ENCODE measurements at regions not wholly inside any gene's neighbourhood (a gene's known extent, or its start where the extent isn't known, plus 50 kb on each side); places are given as distances from the start of the nearest gene placed in this dataset.

- TF ChIP-seq TAF1 (IDR thresholded peaks at IDR 0.05; ENCODE audit: borderline replicate concordance, low read depth, low read length) (no peak), POLR2AphosphoS5 (IDR thresholded peaks at IDR 0.05; ENCODE audit: low read depth, low read length) (no peak), POLR2A (IDR thresholded peaks at IDR 0.05; ENCODE audit: low read depth, low read length) (no peak)
These were observed 1907.6 kb upstream of the TENM3 start for GRCh38 chr4:180335566-180335965.
